Erythroblast (primary cell): ENCODE measurements at regions not wholly inside any gene's neighbourhood (a gene's known extent, or its start where the extent isn't known, plus 50 kb on each side); places are given as distances from the start of the nearest gene placed in this dataset.

Source experiments
- GATA1 ChIP-seq: IDR thresholded peaks from 2 replicates; pipeline ENCODE4 v1.6.1; 2011; ENCODE audit warnings: low read depth, mild to moderate bottlenecking, control low read depth, low read length, moderate library complexity
- POLR2A ChIP-seq: IDR thresholded peaks from 2 replicates; pipeline ENCODE4 v1.6.1; 2011; ENCODE audit warnings: mild to moderate bottlenecking, low read length

DNA sequence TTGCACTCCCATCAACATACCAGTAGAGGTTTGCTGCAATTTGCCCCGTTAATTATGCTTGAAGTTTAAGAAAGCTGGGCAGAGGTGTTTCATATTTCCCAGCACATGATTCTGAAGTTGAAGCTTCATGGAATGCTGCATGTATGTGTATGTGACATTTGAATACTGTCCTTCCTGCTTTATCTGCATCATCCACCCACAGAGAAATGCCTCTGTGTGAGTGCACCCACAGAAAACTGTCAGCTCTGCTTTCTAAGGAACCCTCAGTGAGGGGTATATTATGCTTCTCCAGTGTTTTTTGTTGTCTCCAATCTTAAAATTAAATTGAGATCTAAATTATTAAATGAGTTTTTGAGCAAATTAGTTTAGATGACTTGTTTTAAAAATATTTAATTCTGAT lies 358.1 kb upstream of the PIK3R1 start:
- TF ChIP-seq POLR2A = no peak
- no peak for TF ChIP-seq GATA1
